Endometrial microvascular endothelial cells (primary cell): ENCODE measurements at regions not wholly inside any gene's neighbourhood (a gene's known extent, or its start where the extent isn't known, plus 50 kb on each side); places are given as distances from the start of the nearest gene placed in this dataset.

ENCODE experiments used
- in situ Hi-C: cut with HindIII; loops from 2 replicates; pipeline ENCODE4 v1.10.0; 2017; ENCODE audit warnings: low sequenced_read_pairs, low pct_unique_long_range_greater_than_20kb; ENCODE audit errors: inconsistent ontology term

DNA sequence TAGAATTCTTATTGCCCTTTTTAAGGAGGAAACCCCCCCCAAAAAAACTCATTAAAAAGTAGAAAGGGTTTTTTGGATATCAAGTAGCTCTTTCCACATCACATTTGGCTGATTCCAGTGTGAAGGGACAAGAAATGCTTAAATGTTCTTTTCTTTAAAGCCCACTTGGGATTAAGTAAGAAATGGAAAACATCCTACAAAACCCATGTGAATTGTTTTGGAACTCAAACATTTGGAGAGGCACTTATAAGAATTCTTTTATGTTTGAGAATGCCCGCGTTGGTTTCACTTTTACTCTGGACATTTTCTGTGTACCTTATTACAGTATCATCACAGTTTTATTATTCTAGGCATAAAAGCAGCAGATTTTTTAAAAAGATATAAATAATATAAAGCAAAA, 301.1 kb upstream of the ACTBL2 start:
- in situ Hi-C loops, result no loop called here

DNA sequence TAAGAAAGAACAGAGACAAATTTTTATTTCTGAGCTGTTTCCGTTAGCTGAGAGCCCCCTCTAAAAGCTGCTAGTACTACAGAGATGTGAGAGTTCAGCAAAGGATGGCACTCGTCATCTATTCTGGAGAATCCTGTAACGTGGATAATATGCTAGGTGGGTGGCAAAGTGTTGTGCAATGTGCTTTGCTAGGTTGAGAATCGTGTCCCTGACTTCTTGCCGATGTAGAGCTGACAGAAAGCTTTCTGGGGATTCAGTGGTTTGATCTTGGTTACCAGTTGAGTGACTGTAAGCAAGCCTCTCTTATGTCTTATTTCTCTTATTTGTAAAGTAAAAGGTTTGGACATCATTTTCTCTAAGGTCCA, 298.3 kb upstream of the ACTBL2 start:
- in situ Hi-C loops, result no loop called here

DNA sequence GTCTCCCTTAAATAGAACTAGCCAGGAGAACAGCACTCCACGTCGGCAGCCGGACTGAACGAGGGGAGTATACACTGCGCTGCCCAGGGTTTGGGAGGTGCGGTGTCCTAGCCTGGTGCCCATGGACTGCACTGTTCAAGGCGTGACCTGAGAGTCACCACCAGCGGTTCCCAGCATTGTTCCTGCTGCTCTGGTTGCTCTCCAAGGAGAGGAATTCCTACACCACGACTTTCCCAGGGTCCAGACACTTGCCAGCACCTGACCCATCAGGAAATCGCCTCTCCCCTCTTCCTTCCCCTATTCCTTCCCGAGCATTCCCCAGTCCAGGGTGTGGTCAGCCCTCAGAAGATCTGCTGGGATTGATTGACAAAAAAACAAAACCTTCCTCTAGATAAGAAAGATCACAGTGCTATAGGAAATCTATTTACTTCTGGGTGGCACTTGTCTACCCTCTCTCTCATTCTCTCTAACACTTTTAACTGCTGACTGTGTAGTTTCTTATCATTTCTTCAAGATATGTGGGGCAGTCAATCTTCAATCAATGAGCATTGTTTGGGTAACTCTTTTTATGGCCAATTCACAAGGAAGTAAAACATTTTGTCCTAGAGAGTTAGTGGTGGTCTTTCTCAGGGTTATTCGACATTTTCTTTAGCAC, 297.8 kb upstream of the ACTBL2 start:
- in situ Hi-C loops, result no loop called here

DNA sequence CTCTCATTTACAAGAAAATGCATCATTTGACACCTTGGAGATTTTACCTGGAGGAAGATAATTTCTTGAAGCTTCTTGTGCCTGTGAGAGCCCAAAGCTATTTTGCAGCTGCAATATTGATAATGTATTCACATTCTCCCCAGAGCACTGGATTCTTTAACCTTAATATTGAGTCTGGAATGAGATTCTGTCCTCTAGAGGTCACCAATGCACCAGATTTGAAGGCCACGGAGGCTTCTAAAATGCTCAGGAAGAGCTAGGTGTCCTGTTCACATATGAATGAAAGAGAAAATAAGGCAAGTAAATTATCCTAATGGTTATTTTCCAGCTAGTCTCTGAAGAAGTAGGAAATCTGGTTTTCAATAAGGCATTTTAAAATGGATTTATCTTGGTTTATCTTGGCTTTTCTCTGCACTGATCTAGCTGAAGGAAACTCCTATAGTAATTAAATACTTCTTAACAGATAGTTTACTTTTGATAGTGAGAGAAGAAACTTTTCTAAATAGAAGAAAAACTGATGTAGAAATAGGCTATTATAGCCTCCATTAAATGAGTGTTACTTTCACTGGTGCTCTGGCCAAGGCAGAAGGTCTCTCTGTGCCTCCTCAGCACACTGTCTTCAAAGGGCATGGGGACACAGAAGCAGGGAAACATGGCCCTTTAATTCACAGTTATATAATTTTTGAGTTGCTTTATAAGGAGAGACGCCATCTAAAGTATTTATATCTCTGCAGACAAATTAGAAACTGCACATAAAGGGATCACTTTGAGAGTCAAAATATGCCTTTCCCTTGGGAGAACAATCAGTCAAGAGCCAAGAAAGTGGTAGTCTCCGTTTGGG, 297.0 kb upstream of the ACTBL2 start:
- in situ Hi-C loops, result loop anchor here (10.0 kb wide), 1 partner anchor 685 kb away; the partner anchor contains the start of gene PLK2

DNA sequence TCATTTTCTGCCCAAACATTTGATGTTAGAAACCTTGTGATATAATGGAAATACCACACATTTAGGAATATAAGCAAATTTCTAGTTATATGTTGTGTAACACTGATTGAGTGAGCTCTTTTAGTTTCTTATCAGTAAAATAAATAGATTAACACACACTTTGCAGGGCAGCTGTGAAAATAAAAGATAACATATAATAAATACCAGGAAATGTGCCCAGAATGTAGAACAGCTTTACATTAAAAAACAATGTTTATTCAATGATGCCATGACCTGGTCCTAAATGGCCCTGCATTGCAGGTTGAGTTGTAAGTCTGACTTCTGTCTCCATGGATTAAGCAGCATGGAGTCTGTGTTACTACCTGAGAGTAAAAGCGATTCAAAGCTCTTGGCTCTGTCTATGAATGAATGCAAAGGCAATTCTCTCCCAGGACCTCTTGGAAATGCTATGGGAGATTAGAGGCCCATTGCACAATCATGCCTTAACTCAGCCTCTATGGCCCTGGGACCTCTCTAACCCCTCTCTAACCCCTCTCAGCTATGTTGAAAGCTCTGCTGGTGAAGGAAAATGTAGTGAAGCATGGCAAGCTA, 296.0 kb upstream of the ACTBL2 start:
- in situ Hi-C loops, result loop anchor here (10.0 kb wide), 1 partner anchor 686 kb away; the partner anchor contains the start of gene PLK2

DNA sequence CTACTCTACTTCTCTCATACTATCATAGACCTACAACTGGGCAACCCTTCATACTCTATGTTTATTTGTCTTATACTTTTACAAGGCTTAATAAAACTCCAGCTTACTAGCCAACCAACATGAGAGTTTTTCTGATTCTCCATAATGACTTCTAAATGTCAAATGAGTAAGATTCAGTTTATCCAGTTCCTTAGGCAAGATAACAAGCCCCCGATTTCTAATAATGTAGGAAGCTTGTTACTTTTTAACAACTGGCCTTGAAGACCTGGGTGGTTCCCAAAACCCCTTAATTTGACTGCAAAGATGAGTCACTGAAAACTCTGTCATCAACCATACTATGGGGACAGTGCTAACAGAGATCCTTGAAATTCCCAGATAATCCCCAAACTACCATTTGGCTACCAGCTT, 294.6 kb upstream of the ACTBL2 start:
- in situ Hi-C loops, result loop anchor here (10.0 kb wide), 1 partner anchor 688 kb away; the partner anchor contains the start of gene PLK2

DNA sequence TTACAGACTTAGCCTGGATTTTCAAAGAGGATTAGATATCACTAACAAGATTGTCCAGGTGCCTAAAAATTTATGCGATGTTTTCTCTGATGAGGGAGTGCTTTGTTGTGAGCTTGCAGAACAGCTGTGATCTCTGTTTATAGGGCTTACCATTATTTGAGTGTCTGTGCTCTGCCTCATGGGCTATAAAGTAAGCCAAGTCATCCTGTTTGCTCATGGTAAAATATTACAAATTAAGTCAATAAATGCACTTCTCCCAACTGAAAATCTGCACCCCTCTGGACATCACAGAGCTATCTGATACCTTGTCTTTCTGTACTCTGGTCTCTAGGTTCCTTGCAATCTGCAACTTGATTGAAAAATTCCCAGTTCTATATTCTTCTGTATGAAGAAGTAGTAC, 293.4 kb upstream of the ACTBL2 start:
- in situ Hi-C loops, result loop anchor here (10.0 kb wide), 1 partner anchor 689 kb away; the partner anchor contains the start of gene PLK2

DNA sequence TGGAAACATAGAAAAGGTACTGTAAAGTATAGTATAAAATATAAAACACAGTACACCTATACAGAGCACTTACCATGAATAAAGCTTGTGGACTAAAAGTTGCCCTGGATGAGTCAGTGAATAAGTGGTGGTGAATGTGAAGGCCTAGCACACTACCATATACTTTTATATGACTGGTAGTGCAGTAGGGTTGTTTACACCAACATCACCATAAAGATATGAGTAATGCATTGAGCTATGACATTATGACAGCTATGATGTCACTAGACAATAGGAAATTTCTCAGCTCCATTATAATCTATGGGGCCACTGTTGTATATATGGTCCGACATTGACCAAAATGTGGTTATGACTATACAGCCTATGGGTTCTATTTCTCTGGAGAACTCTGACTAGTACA, 291.8 kb upstream of the ACTBL2 start:
- in situ Hi-C loops, result loop anchor here (10.0 kb wide), 1 partner anchor 690 kb away; the partner anchor contains the start of gene PLK2

DNA sequence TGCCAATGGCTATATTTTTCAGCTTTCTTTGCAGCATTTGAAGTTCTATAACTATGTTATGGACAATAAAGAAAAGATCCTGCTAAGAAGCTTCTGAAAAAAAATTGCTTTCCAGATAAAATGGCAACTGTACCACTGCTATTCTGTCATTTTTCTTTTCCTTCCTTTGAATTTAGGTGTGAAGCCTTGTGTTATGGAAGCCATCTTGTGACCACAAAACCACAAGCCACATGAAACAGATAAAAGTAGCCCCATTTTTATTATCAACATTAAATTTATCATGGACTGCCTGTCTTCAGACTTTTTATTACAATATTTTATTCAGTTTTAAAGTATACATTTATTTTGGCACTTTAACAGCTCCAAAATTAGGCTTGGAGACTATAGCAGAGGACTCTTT, 289.9 kb upstream of the ACTBL2 start:
- in situ Hi-C loops, result loop anchor here (10.0 kb wide), 1 partner anchor 692 kb away; the partner anchor contains the start of gene PLK2

DNA sequence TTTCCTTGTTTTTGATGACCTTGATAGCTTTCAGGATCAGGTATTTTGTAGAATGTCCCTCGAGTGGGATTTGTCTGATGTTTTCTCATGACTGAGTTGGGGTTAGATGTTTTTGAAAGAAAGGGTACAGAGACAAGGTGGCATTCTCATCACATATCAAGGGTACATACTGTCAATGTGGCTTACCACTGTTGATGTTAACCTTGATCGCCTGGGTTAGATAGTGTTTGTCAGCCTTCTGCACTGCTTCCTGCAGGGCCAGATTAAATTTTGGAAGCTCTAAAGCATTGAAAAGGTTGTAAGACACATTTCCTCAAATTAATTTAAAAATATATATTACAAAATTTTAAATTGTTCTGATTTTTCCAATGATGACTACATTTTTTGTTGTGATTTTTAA, 287.4 kb upstream of the ACTBL2 start:
- in situ Hi-C loops, result loop anchor here (10.0 kb wide), 1 partner anchor 695 kb away; the partner anchor contains the start of gene PLK2

DNA sequence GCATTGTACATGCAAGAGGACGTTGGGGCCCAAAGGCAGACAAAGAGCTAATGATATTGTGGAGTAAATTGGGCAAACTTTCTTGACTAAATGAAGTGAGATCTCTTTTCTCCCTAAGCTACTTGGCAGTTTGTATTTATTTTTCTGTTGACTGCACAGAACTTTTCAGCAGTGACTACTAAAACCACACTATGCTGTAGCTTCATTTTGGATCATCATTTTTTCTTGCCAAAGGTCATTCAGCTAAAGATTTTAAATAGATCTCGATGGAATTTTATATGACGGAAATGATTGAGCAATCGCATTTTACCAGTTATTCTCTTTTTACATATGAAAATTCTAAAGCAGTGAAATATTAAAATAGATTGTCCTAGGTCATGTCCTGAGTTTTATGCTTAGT, 286.1 kb upstream of the ACTBL2 start:
- in situ Hi-C loops, result no loop called here

DNA sequence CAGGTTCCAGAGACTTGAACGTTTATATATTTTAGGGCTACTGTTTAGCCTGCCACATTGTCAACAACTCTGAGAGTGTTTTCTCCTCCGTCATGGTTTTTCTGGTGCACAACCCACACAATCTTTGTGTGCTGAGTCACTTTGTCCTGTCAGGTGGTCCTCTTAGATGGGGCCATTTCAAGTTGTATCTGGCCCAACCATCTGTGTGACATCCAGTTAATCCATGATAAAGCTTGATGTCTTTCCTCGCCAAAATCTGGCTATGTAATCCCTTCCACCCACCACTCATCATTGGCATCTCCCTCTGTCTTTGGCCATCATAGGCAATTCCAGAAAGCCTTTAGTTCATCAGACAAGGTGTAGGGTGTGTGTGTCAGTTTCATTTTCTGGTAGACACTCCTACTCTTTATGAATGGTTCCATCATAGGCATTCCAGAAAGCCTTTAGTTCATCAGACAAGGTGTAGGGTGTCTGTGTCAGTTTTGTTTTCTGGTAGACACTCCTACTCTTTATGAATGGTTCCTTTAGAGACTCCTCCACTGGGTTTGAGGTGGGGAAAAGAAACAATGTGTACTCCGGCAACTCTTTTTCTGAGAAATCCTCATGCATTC, 282.0 kb upstream of the ACTBL2 start:
- in situ Hi-C loops, result no loop called here

DNA sequence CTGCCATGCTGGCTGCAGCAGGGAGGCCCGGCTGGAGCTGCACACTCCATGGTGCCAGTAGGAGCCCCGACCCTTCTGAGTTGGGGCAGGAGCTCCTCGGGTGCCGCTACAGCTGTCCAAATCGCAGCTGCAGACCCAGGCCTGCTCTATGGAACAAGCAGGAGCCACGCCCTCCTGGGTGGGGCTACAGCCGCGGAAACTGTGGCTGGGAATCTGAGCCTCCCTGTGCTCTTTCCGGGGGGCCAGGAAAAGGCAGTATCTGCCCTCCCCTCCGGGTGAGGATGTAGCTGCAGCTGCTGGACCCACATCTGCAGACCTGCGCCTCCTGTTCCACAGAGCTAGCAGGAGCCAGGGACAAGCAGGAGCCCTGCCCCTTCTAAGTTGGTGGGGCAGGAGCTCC, 278.9 kb upstream of the ACTBL2 start:
- in situ Hi-C loops, result no loop called here

DNA sequence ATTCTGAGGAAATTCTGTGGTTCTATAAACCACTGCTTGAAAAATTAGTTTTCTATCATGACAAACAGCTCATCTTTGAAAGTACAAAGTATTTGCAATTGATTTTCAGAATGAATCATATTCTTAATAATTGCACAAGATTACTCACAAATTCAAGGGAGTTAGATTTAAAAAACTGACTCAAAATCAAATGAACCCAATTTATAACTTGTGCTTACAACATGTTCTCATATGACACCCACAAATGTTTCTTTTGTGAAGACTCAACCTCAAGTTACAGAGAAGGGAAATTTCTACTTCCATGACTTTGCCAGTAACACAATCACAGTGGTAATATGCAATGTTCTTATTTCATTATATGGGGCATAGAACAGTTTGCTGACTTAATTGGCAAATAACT, 272.0 kb upstream of the ACTBL2 start:
- in situ Hi-C loops, result no loop called here

DNA sequence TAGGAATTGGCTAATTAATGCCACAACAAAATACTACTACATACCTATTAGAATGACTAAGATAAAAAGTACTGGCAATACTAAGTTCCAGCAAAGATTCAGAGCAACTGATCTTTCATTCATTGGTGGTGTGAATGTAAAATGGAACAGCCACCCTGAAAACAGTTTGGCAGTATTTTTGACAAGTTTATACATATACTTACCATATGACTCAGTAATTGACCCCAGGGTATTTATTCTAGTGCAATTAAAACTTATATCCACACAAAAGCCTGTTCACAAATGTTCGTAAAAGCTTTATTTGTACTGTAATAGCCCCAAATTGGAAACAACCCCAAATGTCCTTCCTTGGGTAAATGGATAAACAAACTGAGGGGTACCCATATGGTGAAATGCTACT, 270.8 kb upstream of the ACTBL2 start:
- in situ Hi-C loops, result no loop called here

DNA sequence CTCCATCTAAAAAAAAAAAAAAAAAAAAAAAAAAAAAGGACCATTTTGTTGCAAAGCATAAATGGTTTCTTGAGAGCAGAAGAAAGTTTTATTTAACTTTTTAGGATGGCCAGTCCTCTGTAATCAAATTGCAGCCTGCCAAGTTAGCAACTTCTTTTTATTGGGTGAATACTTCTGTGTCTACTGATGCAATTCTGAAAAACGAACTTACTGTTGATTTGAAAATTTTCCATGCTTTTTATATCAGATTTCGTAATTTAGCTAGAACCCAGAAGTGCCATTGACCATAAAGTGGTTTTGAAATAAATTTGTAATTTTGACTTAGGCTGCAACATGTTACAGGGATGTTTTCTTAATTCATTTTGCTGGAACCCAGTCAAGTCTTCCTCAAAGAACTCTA, 269.1 kb upstream of the ACTBL2 start:
- in situ Hi-C loops, result no loop called here

DNA sequence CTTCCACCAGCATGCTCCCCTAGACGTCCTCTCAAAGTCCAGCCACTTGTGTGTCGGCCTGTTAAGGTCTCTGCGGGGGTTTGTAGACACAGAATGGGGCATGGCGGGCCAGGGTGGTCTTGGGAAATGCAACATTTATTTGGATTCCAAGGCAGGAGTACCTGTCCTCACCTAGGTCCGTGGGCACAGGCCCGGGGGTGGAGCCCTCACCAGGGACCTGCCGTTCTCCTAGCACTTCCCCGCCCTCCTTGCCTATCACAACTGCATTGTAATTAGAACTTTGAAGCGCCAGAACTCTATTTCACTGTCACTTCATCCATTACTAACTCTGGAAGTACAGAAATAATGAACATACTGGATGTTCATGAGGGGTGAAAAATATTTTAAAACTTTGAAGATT, 268.3 kb upstream of the ACTBL2 start:
- in situ Hi-C loops, result no loop called here

DNA sequence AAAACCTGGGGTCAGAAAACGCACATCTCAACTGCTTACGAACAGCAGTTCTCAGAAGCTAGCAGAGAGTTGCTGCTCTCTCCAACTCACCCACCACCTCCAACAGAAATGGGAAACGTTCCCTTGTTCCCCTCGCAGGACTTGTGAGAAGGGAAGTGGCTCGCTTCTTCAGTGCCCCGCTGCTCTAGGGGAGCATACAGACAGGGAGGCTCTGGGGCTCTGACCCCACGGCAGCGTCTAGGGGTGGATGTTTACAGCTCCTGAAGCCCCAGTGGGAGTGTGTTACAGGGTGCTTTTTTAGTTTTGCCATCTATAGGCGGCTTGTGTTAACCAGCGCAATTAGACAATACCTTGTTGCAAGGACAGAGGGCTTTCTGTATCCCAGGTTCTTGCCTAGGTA, 267.7 kb upstream of the ACTBL2 start:
- in situ Hi-C loops, result no loop called here

DNA sequence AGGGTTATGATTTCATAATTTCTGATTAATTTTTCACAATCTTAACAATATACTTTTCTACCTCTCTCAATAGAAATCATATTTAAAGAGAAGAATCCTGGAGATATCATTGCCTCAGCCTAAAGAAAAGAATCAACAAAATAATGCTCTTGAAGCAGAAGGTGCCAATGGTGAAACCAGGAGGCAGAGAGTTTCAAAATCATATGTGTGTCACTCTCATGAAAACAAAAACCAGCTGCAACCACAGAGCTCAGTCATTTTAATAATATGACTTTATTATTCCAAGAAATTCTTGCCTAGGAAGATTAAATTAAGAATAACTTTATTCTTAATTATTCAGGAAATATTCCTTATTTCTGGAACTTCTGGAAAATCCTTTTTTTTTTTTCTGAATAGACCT, 266.8 kb upstream of the ACTBL2 start:
- in situ Hi-C loops, result no loop called here
